ENCODE measurements at regions not wholly inside any gene's neighbourhood (a gene's known extent, or its start where the extent isn't known, plus 50 kb on each side); places are given as distances from the start of the nearest gene placed in this dataset.

DNA sequence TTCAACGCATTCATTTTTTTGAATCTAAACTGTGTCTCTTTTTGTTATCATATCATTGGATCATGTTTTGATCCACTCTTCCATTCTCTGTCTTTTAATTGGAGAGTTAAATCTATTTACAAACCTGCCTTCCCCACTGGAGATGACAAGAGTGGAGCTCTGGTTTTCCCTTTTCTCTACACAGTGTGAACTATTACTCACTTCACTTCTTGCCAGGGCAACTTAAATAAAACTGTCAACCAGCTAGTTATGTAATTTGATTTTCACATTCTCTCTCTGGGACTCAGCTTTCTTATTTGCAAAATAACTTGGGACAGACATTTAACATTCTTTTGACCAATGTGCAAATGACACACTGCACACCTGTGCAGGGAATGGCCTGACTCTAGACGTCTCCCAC lies 230.8 kb upstream of the CST7 start:
- no peak for TF ChIP-seq ZNF274 (IDR thresholded peaks at IDR 0.05; ENCODE audit: low read depth, low read length)
- no peak overlapping the region for H3K4me3 ChIP-seq (ENCODE audit: low read length)

DNA sequence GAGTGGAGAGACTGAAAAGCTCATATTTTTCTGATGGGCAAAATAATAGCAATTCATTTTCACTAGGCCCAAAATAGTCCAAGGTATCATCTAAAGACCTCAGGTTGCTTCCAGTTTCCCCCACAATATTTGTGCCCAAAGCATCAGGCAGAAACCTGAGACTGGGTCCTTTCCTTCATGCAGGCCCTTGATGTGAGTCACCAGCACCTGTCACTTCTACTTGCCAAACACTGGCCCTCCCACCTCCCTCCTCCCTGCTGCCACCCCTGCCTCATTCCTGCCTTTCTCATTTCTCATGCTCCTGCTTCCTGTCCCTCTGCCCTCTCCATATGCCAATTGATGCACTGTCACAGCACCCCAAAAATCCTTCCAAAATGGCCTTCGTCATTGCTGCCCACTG lies 230.4 kb upstream of the CST7 start:
- H3K4me3 ChIP-seq (ENCODE audit: low read length) = no peak overlapping the region
- TF ChIP-seq ZNF274 (IDR thresholded peaks at IDR 0.05; ENCODE audit: low read depth, low read length) = no peak

DNA sequence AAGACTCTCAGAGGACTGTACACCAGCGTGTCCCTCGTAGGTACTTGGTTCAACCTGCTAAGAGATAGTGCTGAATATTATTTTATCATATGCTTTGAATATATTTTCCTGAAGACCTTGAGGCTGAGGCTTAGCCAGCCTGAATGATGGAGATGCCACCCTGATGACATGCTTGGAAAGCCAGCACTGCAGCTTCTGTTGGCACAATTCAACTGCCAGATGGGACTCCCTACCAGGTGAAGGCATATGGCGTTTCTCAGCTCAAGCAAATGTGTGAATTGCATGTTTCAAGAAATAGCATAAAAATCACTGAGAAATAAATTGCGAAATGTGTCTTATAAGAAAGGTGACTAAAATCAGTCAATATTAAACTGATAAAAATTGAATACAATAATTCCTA lies 228.1 kb upstream of the CST7 start:
- H3K4me3 ChIP-seq (ENCODE audit: low read length) = no peak overlapping the region
- no peak for TF ChIP-seq ZNF274 (IDR thresholded peaks at IDR 0.05; ENCODE audit: low read depth, low read length)

DNA sequence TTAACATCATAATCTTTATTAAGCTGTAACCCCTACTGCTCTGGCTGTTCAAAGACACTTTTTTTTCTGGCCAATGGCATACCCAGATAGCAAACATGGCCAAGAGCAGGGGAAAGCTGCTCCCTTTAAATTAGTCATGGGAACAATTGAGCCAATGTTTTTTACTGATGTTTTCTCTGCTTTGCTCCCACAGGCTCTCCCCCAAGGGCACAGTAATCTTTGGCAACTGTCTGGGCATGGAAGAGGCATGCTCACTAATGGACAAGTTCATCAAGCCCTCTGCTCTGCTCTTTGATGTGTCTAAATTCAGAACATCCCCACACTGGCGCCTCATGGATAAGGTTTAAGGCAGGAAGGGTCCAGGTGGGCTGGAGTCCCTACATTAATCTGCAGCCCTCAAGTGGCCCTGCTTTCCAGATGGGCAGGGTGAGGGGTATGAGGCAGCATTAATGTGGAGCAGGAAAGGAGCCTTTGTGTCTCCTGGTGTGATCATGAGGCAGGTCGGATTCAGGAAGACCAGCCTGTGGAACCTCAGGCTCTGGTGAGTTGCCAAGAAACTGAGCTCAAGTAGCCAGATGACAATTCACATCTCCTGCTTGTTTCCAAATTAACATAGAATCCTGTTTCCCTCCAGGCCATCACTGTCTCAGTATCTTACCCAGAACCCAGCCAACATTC lies 227.0 kb upstream of the CST7 start:
- H3K4me3 ChIP-seq (ENCODE audit: low read length) = no peak overlapping the region

DNA sequence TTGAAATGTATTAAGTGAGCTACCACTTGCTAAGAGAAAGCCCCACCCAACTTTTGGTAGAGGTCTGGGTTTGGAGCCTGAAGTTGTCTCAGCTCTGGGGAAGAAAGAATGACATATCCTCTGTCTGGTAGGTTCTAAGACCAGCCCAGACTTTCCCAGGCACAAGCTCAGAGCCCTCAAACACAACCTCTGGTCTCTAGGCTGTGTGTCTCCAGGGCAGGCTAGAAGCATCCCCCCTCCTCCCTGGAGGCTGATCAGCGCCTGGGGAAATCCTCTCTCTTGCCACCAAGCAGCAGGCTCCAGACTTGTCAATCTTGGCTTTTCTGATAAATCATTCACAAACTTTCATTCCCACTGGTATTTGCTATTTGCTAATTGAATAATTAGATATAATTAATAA lies 226.5 kb upstream of the CST7 start:
- no peak for TF ChIP-seq ZNF274 (IDR thresholded peaks at IDR 0.05; ENCODE audit: low read depth, low read length)
- H3K4me3 ChIP-seq (ENCODE audit: low read length) = no peak overlapping the region

More for the DNA sequence above, 227.0 kb upstream of the CST7 start:
- TF ChIP-seq ZNF274 (IDR thresholded peaks at IDR 0.05; ENCODE audit: low read depth, low read length) = no peak

DNA sequence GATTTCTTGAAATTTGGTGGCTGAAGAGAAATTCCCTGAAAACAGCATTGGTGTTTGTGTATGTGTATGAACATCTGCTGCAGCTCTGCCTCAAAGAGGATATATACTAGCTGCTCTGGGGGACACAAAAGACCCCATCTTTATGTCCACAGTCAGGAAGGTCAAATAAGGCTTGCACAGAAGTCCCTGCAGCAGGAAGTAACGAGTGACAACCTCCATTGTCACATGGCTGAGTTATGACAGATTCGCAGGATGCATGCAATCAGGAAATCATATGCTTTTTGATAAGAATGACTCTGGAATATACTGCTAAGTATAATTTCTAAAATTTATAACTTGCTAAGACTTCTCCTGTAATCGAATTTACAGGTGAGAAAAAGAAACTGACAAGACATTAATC lies 225.9 kb upstream of the CST7 start:
- no peak overlapping the region for H3K4me3 ChIP-seq (ENCODE audit: low read length)
- TF ChIP-seq ZNF274 (IDR thresholded peaks at IDR 0.05; ENCODE audit: low read depth, low read length) = no peak

DNA sequence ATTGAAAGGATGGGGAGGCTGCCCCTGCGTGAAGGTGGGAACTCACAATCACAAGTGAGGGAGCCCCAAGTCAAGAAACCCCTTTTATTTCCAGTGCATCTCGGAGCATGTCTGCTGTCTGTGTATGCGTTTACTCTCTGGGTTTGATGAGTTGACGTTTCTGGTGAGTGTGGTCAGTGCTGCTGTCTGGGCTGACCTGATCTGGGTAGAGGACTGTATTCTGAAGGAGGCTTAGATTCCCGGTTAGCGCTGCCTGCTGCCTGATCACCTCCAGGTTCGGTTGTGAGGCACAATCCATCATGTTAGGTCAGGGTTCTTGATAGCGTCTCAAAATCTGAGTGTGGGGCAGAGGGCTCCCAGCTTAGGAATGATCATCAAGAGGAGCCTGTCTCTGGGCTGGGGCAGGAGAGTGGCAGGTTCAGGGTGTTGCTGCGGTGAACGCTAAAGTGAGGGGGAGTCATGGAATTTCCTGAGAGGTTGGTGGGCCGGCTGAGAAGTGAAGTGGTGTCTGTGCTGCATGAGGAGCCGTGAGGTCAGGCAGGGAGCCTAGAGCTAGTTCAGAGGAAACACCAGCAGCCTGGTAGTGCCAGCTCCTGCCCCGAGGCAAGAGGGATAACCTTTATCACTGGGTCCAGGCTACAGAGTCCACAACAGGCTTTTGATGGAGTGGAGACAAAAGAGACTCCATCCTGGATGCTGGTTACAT lies 225.3 kb upstream of the CST7 start:
- no peak for TF ChIP-seq ZNF274 (IDR thresholded peaks at IDR 0.05; ENCODE audit: low read depth, low read length)
- no peak overlapping the region for H3K4me3 ChIP-seq (ENCODE audit: low read length)

DNA sequence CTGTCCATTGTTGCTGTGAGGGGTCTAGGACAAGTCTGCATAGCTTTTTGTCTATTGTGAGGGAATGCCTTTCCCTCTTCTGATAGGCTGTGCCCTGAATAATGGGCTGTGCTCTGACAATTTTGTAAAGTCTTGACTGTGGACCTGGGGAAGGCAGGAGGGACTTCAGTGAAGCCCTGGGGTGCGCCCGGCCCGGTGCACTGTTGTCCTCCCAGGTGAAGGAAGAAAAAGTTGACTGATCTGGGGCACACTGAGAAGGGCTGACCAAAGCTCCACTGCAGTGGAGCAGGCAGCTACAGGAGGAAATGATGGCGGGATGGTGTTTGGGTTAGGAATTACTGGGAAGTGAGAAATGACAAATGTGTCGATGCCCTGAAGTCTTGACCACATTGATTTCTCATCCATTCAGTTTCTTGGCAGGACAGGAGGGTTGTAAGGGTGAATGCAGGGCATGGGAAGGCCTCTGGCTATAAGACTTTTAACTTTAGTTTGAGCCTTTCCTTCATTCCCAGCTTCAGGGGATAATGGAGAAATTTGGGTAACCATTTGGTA lies 224.0 kb upstream of the CST7 start:
- no peak overlapping the region for H3K4me3 ChIP-seq (ENCODE audit: low read length)
- TF ChIP-seq ZNF274 (IDR thresholded peaks at IDR 0.05; ENCODE audit: low read depth, low read length) = no peak

DNA sequence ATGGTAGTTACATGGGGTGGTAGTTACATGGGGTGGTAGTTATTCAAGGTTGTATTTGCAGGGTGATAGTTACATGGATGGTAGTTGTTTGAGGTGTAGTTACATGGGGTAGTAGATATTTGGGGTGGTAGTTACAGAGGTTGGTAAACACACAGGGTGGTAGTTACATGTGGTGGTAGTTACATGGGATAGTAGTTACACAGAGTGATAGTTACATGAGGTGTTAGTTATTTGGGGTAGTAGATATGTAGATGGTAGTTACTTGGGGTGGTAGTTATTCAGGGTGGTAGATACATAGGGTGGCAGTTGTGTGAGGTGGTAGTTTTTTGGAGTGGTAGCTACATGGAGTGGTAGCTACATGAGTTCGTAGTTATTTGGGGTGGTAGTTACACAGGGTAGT lies 221.3 kb upstream of the CST7 start:
- TF ChIP-seq ZNF274 (IDR thresholded peaks at IDR 0.05; ENCODE audit: low read depth, low read length) = no peak
- no peak overlapping the region for H3K4me3 ChIP-seq (ENCODE audit: low read length)

DNA sequence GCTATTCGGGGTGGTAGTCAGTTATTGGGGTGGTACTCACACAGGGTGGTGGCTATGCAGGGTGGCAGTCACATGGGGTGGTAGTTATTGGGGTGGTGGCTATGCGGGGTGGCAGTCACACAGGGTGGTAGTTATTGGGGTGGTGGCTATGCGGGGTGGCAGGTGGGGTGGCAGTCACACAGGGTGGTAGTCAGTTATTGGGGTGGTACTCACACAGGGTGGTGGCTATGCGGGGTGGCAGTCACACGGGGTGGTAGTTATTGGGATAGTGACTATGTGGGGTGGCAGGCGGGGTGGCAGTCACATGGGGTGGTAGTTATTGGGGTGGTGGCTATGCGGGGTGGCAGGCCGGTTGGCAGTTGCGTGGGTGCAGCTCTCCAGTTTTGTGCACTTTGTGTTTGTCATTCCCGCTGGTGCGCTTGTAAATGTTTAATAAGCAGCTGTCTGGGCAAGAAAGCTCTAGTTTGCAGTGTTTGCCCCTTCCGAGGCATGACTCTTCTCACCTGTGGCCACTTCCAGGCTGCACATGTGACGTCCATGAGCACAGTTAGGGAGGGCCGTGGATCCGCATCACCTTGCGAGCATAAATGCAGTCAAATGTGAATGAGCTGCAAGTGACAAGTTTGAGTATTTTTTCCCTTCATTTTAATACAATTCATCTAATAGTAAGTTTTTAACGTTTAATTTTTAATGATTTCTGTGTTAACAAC lies 219.0 kb upstream of the CST7 start:
- TF ChIP-seq ZNF274 (IDR thresholded peaks at IDR 0.05; ENCODE audit: low read depth, low read length) = no peak
- no peak overlapping the region for H3K4me3 ChIP-seq (ENCODE audit: low read length)

DNA sequence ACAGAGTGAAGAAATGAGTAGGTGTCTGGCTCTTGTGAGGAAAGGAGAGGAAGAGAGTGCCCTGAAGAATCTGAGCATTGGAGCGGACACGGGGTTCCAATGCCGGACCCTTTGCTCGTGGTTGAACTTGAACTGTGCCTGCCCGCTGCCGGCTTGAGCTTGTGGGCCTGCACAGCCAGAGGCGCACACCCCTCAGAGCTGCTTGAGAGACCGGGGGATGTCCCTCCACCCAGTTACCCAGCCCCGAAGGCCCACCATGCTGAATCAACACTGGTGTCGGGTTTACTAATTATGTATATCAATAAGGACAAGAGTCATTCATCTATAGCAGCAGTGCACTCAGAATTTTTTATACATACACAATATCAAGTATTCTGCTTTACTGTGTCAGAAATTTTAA lies 218.3 kb upstream of the CST7 start:
- TF ChIP-seq ZNF274 (IDR thresholded peaks at IDR 0.05; ENCODE audit: low read depth, low read length) = no peak
- no peak overlapping the region for H3K4me3 ChIP-seq (ENCODE audit: low read length)

DNA sequence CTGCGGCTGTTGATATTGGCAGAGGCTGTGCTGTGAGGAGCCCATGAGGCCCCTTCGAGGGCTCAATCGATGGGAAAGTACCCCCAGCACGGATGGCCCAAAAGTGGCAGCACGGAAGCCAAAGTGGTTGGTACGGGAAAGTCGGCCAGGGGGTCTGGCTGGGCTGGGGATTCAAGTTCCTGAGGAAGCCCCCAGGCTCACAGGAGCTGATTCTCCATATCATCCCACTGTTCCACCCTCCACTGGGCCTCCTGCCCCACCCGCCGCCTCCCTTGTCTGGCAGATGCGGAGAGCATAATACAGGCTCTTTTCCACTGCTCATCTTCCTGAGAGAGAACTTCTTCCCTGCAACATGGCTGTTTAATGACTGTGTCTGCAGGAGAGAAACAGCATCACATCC lies 217.8 kb upstream of the CST7 start:
- no peak overlapping the region for H3K4me3 ChIP-seq (ENCODE audit: low read length)
- no peak for TF ChIP-seq ZNF274 (IDR thresholded peaks at IDR 0.05; ENCODE audit: low read depth, low read length)

DNA sequence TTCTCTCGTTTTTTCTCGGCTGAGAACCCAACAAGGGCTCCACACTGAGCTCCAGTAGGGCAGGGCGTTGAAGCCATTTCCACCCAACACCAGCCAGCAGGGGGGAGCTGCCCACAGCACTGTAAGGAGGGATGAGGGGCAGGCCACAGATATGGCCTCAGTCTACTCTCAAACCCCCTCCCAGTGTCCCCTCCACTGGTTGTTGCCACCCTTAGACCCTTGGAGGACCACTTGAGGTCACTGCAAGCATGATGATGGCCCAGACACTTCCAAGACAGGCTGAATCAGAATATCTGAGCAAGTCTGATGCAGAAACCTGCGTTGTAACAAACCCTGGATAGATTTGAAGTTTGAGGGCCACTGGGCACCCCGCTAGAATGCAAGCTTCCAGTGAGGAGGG lies 217.0 kb upstream of the CST7 start:
- H3K4me3 ChIP-seq (ENCODE audit: low read length) = no peak overlapping the region
- TF ChIP-seq ZNF274 (IDR thresholded peaks at IDR 0.05; ENCODE audit: low read depth, low read length) = no peak

DNA sequence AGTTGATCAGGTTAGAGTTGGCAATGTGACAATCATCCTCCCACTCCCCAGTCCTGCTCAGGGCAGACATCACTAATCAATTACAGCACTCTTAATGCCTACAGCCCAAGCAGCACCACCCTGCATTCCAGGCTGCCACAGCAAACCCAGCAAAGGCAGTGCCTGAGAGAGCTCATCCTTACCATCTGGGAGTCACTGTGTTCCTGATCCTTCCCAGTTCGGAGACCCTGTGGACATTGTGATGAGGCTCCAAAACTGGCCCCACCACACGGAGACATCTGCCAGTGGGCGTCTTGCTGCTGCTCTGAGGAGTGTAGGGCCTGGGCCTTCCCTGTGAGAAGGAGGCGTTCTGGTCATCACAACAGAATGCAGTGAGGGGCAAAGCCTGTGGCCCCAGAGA lies 216.5 kb upstream of the CST7 start:
- TF ChIP-seq ZNF274 (IDR thresholded peaks at IDR 0.05; ENCODE audit: low read depth, low read length) = no peak
- no peak overlapping the region for H3K4me3 ChIP-seq (ENCODE audit: low read length)

DNA sequence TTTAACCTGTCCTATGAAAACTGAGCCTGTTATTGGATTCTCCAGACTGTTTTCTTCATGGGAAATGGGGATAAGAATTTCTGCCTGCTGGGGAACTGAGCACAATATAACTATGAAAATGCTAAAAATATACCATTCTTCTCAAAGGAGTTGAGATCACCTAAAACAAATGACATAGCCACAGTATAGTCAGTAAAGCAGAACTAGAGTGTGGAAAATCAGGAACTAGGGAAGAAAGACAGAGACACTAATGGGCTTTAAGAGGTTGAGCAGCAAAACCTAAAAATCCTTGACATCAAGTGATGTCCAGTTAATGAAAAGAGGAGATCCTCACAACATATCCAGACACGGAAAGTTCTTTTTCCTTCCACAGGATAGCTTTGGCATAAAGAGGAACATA lies 215.7 kb upstream of the CST7 start:
- no peak overlapping the region for H3K4me3 ChIP-seq (ENCODE audit: low read length)
- no peak for TF ChIP-seq ZNF274 (IDR thresholded peaks at IDR 0.05; ENCODE audit: low read depth, low read length)
